ENCODE measurements at regions not wholly inside any gene's neighbourhood (a gene's known extent, or its start where the extent isn't known, plus 50 kb on each side); places are given as distances from the start of the nearest gene placed in this dataset.

DNA sequence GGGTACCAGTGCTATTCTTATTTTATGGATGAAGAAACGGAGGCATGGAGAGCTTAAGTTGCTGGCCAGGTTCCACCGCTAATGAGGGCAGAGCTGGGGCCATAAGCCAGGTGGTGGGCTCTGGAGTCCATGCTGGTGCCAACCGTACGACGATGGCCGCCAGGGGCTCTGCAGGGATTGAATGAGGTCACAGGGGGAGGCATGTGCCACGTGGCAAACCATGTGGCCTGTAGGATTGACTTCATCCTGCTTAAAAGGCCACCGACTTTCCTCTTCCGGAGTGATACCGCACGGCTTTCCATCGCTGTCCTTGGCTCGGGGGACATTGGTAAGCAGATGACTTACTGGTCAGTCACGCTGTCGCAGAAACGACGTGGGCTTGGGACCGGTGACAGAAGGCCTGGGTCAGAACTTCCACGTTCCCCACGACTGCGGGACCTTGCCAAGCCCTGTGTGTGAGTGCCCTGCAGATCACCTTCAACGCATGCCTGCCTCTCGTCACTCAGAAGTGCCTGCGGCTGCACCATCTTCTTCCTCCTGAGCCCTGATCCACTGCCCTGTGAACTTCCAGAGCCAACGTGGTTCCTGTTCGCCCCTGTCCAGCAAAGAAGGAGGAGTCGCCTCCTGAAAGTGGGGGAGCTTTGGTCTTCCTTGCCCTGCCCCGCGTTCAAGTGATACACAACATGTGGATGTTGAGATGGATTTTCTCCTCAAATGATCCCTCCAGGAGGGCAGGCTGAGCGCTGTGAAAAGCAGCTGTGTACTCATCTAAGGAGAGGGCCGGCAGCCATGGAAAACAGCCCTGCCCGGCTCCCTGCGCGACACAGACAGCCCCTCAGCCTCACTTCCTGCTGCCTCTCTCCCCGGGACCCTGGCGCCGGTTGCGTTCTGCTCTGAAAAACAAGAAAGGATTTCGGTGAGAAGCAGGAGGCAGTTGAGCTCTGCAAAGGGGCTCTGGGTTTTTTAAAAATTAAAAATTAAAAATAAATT is 176.7 kb downstream of the C16orf95 start:
- Histone ChIP-seq H3K4me1 (no peaks in the 10 kb centered on the region), H3K27ac (no peak overlapping the region), H3K36me3 (no peaks in the 10 kb centered on the region), H3K9me3 (no peaks in the 10 kb centered on the region), H3K4me3 (no peak overlapping the region), H3K27me3 (no peaks in the 10 kb centered on the region)
- intact Hi-C loops (cut with DNase I), result no loop called here
- no peak for DNase-seq (ENCODE audit: extremely low spot score in 2 of 2)
- TF ChIP-seq, protein P1, sequence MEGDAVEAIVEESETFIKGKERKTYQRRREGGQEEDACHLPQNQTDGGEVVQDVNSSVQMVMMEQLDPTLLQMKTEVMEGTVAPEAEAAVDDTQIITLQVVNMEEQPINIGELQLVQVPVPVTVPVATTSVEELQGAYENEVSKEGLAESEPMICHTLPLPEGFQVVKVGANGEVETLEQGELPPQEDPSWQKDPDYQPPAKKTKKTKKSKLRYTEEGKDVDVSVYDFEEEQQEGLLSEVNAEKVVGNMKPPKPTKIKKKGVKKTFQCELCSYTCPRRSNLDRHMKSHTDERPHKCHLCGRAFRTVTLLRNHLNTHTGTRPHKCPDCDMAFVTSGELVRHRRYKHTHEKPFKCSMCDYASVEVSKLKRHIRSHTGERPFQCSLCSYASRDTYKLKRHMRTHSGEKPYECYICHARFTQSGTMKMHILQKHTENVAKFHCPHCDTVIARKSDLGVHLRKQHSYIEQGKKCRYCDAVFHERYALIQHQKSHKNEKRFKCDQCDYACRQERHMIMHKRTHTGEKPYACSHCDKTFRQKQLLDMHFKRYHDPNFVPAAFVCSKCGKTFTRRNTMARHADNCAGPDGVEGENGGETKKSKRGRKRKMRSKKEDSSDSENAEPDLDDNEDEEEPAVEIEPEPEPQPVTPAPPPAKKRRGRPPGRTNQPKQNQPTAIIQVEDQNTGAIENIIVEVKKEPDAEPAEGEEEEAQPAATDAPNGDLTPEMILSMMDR (IDR thresholded peaks at IDR 0.05), result no peak
- TF ChIP-seq POLR2A (IDR thresholded peaks at IDR 0.05) (no peak), POLR2AphosphoS5 (IDR thresholded peaks at IDR 0.05; ENCODE audit: insufficient read depth in 1 of 2, low read depth in 1 of 2) (no peak)

DNA sequence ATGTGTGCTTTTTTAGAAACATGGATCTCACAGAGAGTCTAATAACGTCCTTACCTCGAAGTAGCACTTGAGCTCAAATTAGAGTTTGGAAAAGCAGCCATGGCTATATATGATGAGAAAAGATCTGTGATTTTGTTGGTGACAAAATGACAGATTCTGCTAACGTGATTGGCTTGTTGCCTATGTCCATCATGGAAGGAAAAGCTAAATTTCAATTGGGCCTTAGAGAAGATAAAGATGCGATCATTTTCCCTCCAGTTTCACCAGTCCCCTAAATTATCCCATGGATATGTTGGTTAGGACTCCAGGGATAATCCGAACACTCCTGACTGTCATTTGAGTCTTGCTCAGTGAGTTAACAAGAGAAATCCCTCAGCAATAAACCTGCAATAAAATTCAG is 175.8 kb downstream of the C16orf95 start:
- no peak for DNase-seq (ENCODE audit: extremely low spot score in 2 of 2)
- H3K36me3 ChIP-seq, result no peaks in the 10 kb centered on the region
- H3K27me3 ChIP-seq, result no peaks in the 10 kb centered on the region
- intact Hi-C loops (cut with DNase I), result no loop called here
- H3K4me3 ChIP-seq, result no peak overlapping the region
- H3K27ac ChIP-seq, result no peak overlapping the region
- TF ChIP-seq POLR2A (IDR thresholded peaks at IDR 0.05) (no peak), POLR2AphosphoS5 (IDR thresholded peaks at IDR 0.05; ENCODE audit: insufficient read depth in 1 of 2, low read depth in 1 of 2) (no peak)
- TF ChIP-seq, protein P1 (IDR thresholded peaks at IDR 0.05), result no peak
- H3K4me1 ChIP-seq, result no peaks in the 10 kb centered on the region
- H3K9me3 ChIP-seq, result no peaks in the 10 kb centered on the region

DNA sequence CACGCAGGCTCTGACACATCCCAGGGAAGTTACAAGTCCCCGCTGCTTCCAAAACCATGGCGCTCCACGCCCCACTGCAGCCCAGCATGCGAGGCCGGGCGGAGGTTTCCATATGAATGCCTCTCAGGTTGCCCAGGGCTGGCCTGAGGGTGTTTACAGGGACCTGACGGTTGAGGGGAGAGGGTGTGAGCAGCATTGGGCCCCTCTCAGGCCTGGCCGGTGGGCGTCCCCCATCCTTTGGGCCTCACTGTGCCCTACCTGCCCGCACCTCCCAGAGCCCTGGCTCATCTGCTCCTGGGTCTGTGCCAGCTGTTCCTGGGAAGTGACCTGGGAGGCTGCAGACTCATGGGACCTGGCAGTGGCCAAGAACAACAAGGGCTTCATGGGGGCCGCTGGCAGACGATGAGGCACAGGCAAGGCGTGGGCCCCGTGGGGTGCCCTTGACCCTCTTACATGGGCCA is 173.5 kb downstream of the C16orf95 start:
- no peak overlapping the region for H3K4me3 ChIP-seq
- DNase-seq (ENCODE audit: extremely low spot score in 2 of 2), result no peak
- no peaks in the 10 kb centered on the region for H3K4me1 ChIP-seq
- H3K36me3 ChIP-seq, result no peaks in the 10 kb centered on the region
- H3K9me3 ChIP-seq, result no peaks in the 10 kb centered on the region
- H3K27ac ChIP-seq, result no peak overlapping the region
- no peak for TF ChIP-seq POLR2AphosphoS5 (IDR thresholded peaks at IDR 0.05; ENCODE audit: insufficient read depth in 1 of 2, low read depth in 1 of 2)
- TF ChIP-seq, protein P1 (IDR thresholded peaks at IDR 0.05), result no peak
- TF ChIP-seq POLR2A (IDR thresholded peaks at IDR 0.05), result no peak
- H3K27me3 ChIP-seq, result no peaks in the 10 kb centered on the region
- intact Hi-C loops (cut with DNase I), result no loop called here

DNA sequence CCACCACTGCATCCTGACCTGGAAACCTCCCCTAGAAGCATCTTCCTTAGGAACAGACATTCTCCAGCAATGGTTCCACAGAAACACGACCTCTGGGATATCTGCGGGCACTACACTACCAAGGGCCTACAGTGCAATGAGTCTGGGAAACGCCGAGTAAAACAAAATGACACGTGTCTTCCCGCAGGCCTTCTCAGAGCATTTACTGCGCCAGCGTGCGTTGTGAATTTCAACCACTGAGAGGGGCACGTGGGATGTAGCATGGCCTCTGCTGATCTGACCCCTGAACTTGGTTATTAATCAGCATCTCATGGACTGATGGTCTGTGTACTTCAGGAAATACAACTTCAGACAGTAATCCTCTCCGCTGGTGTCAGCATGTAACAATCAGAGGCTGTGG is 173.0 kb downstream of the C16orf95 start:
- Histone ChIP-seq H3K9me3 (no peaks in the 10 kb centered on the region), H3K4me1 (no peaks in the 10 kb centered on the region), H3K27ac (no peak overlapping the region), H3K27me3 (no peaks in the 10 kb centered on the region), H3K36me3 (no peaks in the 10 kb centered on the region), H3K4me3 (no peak overlapping the region)
- TF ChIP-seq POLR2AphosphoS5 (IDR thresholded peaks at IDR 0.05; ENCODE audit: insufficient read depth in 1 of 2, low read depth in 1 of 2) (no peak), POLR2A (IDR thresholded peaks at IDR 0.05) (no peak)
- TF ChIP-seq, protein P1 (IDR thresholded peaks at IDR 0.05), result no peak
- intact Hi-C loops (cut with DNase I), result no loop called here
- no peak for DNase-seq (ENCODE audit: extremely low spot score in 2 of 2)

Data from vagina (tissue), 2 donors.